ENCODE measurements at regions not wholly inside any gene's neighbourhood (a gene's known extent, or its start where the extent isn't known, plus 50 kb on each side); places are given as distances from the start of the nearest gene placed in this dataset.

GRCh38 chrX:144790148-144790547, 457.2 kb upstream of the SPANXN1 start:
- no peaks in the 10 kb centered on the region for H3K36me3 ChIP-seq (ENCODE audit: control insufficient read depth in 2 of 3, insufficient read depth in 3 of 3, low read length in 3 of 3)
- no peaks in the 10 kb centered on the region for H3K9me3 ChIP-seq (ENCODE audit: control insufficient read depth in 2 of 3, insufficient read depth in 1 of 3, low read length in 3 of 3)
- H3K9ac ChIP-seq (ENCODE audit: low read length in 3 of 3) = no peak overlapping the region
- no peaks in the 10 kb centered on the region for H3K4me1 ChIP-seq (ENCODE audit: control insufficient read depth in 2 of 3, insufficient read depth in 2 of 3, low read depth in 1 of 3, low read length in 3 of 3)
- H3K27ac ChIP-seq (ENCODE audit: low read depth in 2 of 2, low read length in 2 of 2) = no peak overlapping the region
- FAIRE-seq (no peak), DNase-seq (no peak)
- intact Hi-C loops (cut with DNase I) = no loop called here
- TF ChIP-seq CTCF (IDR thresholded peaks at IDR 0.05; ENCODE audit: borderline replicate concordance, extremely low read depth, insufficient read depth) = no peak
- no peaks in the 10 kb centered on the region for H3K27me3 ChIP-seq (ENCODE audit: control insufficient read depth, insufficient read depth, low read length)
- no peak overlapping the region for H3K4me3 ChIP-seq (ENCODE audit: low read length in 3 of 3)

GRCh38 chrX:144791298-144791697, 456.0 kb upstream of the SPANXN1 start:
- H3K4me1 ChIP-seq (ENCODE audit: control insufficient read depth in 2 of 3, insufficient read depth in 2 of 3, low read depth in 1 of 3, low read length in 3 of 3) = no peaks in the 10 kb centered on the region
- intact Hi-C loops (cut with DNase I) = no loop called here
- H3K9ac ChIP-seq (ENCODE audit: low read length in 3 of 3) = no peak overlapping the region
- no peaks in the 10 kb centered on the region for H3K9me3 ChIP-seq (ENCODE audit: control insufficient read depth in 2 of 3, insufficient read depth in 1 of 3, low read length in 3 of 3)
- no peak overlapping the region for H3K27ac ChIP-seq (ENCODE audit: low read depth in 2 of 2, low read length in 2 of 2)
- no peak for TF ChIP-seq CTCF (IDR thresholded peaks at IDR 0.05; ENCODE audit: borderline replicate concordance, extremely low read depth, insufficient read depth)
- DNase-seq = no peak
- H3K4me3 ChIP-seq (ENCODE audit: low read length in 3 of 3) = no peak overlapping the region
- H3K36me3 ChIP-seq (ENCODE audit: control insufficient read depth in 2 of 3, insufficient read depth in 3 of 3, low read length in 3 of 3) = no peaks in the 10 kb centered on the region
- H3K27me3 ChIP-seq (ENCODE audit: control insufficient read depth, insufficient read depth, low read length) = no peaks in the 10 kb centered on the region
- FAIRE-seq = no peak

DNA sequence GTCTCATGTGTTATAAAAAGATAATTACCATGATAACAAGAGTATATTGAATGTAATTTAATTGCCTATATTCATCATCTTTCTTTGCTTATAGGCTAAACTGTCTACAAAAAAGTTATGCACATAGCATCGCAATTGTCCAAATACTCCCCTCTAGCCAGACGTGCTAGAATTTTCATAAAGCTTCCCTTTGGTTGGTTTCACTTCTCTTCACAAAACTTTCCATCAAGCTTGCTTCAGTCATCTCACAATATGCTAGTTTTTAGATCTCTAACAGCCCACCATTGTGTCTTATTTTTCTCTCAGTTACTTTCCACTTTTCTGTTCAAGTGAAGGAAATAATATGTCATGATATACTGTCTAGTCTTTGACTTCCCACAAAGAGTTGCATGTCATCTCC, 448.3 kb upstream of the SPANXN1 start:
- Histone ChIP-seq H3K9me3 (ENCODE audit: control insufficient read depth in 2 of 3, insufficient read depth in 1 of 3, low read length in 3 of 3) (no peaks in the 10 kb centered on the region), H3K27me3 (ENCODE audit: control insufficient read depth, insufficient read depth, low read length) (no peaks in the 10 kb centered on the region), H3K36me3 (ENCODE audit: control insufficient read depth in 2 of 3, insufficient read depth in 3 of 3, low read length in 3 of 3) (no peaks in the 10 kb centered on the region), H3K27ac (ENCODE audit: low read depth in 2 of 2, low read length in 2 of 2) (no peak overlapping the region), H3K9ac (ENCODE audit: low read length in 3 of 3) (no peak overlapping the region), H3K4me1 (ENCODE audit: control insufficient read depth in 2 of 3, insufficient read depth in 2 of 3, low read depth in 1 of 3, low read length in 3 of 3) (no peaks in the 10 kb centered on the region), H3K4me3 (ENCODE audit: low read length in 3 of 3) (no peak overlapping the region)
- FAIRE-seq (no peak), DNase-seq (no peak)
- intact Hi-C loops (cut with DNase I) = no loop called here
- no peak for TF ChIP-seq CTCF (IDR thresholded peaks at IDR 0.05; ENCODE audit: borderline replicate concordance, extremely low read depth, insufficient read depth)

DNA sequence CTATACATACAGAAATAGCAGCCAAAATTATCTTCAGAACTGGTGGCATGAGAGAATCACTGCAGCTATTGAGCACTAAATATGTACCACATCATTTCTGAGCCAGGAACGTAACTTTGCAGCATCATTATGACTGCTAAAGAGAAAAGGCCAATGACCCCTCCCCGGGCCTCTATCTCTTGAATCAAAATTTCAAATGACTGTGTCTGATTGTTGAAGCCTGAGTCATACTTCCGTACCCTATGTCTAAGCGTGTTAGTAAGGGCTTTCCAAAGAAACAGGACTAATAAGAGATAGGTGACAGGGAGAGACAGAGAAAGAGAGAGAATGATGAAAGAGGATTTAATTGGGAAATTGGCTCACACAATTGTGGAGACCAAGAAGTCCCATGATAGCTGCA, 445.5 kb upstream of the SPANXN1 start:
- no peaks in the 10 kb centered on the region for H3K4me1 ChIP-seq (ENCODE audit: control insufficient read depth in 2 of 3, insufficient read depth in 2 of 3, low read depth in 1 of 3, low read length in 3 of 3)
- no peak for TF ChIP-seq CTCF (IDR thresholded peaks at IDR 0.05; ENCODE audit: borderline replicate concordance, extremely low read depth, insufficient read depth)
- H3K36me3 ChIP-seq (ENCODE audit: control insufficient read depth in 2 of 3, insufficient read depth in 3 of 3, low read length in 3 of 3) = no peaks in the 10 kb centered on the region
- no peak overlapping the region for H3K27ac ChIP-seq (ENCODE audit: low read depth in 2 of 2, low read length in 2 of 2)
- DNase-seq = no peak
- no peaks in the 10 kb centered on the region for H3K9me3 ChIP-seq (ENCODE audit: control insufficient read depth in 2 of 3, insufficient read depth in 1 of 3, low read length in 3 of 3)
- no peak overlapping the region for H3K9ac ChIP-seq (ENCODE audit: low read length in 3 of 3)
- intact Hi-C loops (cut with DNase I) = no loop called here
- H3K4me3 ChIP-seq (ENCODE audit: low read length in 3 of 3) = no peak overlapping the region
- no peak for FAIRE-seq
- no peaks in the 10 kb centered on the region for H3K27me3 ChIP-seq (ENCODE audit: control insufficient read depth, insufficient read depth, low read length)
